GM10266 (cell line): ENCODE measurements at regions not wholly inside any gene's neighbourhood (a gene's known extent, or its start where the extent isn't known, plus 50 kb on each side); places are given as distances from the start of the nearest gene placed in this dataset.

Source experiments
- DNase-seq: peaks from one replicate; pipeline ENCODE4 v3.0.0; 2012; ENCODE audit errors: extremely low spot score
- CTCF ChIP-seq: IDR thresholded peaks from 2 replicates; pipeline ENCODE4 v1.5.1; 2012; ENCODE audit warnings: mild to moderate bottlenecking, low read depth; ENCODE audit not compliant: control insufficient read depth, insufficient read depth; ENCODE audit errors: missing control alignments

- no peak for TF ChIP-seq CTCF
- no peak for DNase-seq
These were observed 655.7 kb downstream of the EPHA7 start for GRCh38 chr6:92763680-92764079.

GRCh38 chr6:92763274-92763584 lies 656.1 kb downstream of the EPHA7 start:
- DNase-seq = no peak

GRCh38 chr6:92762443-92763273 lies 656.7 kb downstream of the EPHA7 start:
- no peak for TF ChIP-seq CTCF
- DNase-seq = no peak

More at GRCh38 chr6:92763274-92763584, 656.1 kb downstream of the EPHA7 start:
- TF ChIP-seq CTCF = no peak

GRCh38 chr6:92759178-92759577 lies 660.2 kb downstream of the EPHA7 start:
- no peak for DNase-seq

GRCh38 chr6:92757925-92758324 lies 661.4 kb downstream of the EPHA7 start:
- no peak for DNase-seq
- TF ChIP-seq CTCF = no peak

More at GRCh38 chr6:92759178-92759577, 660.2 kb downstream of the EPHA7 start:
- no peak for TF ChIP-seq CTCF

GRCh38 chr6:92756912-92757311 lies 662.4 kb downstream of the EPHA7 start:
- no peak for DNase-seq
- TF ChIP-seq CTCF = no peak

- TF ChIP-seq CTCF = no peak
- DNase-seq = no peak
These were observed 665.4 kb downstream of the EPHA7 start for GRCh38 chr6:92753956-92754355.
